H9 (cell line): ENCODE measurements at regions not wholly inside any gene's neighbourhood (a gene's known extent, or its start where the extent isn't known, plus 50 kb on each side); places are given as distances from the start of the nearest gene placed in this dataset.
"Not testable (repeated sequence)": the region's sequence is repeated elsewhere in the genome, so short reads cannot be mapped to it uniquely, and the experiment has no call there.

Experiments used
- DNase-seq: peaks from one replicate; pipeline ENCODE4 v3.0.0-alpha.2; 2017
- H2AFZ ChIP-seq: one replicate; pipeline ENCODE4 v1.6.1; 2013; ENCODE audit warnings: mild to moderate bottlenecking, low read length, control low read depth, moderate library complexity
- H2AK5ac ChIP-seq: 2 replicates; pipeline ENCODE4 v1.6.1; 2013; ENCODE audit warnings: low read length, control low read depth, mixed read lengths; ENCODE audit not compliant: insufficient read length
- H2BK120ac ChIP-seq: one replicate; pipeline ENCODE4 v1.6.1; 2013; ENCODE audit warnings: low read depth, mild to moderate bottlenecking, low read length, control low read depth, inconsistent platforms; ENCODE audit not compliant: poor library complexity, severe bottlenecking
- H2BK12ac ChIP-seq: 2 replicates; pipeline ENCODE4 v1.6.1; 2013; ENCODE audit warnings: low read length, control low read depth, mixed read lengths, low read depth; ENCODE audit not compliant: insufficient read length
- H2BK15ac ChIP-seq: 2 replicates; pipeline ENCODE4 v1.6.1; 2013; ENCODE audit warnings: low read depth, low read length, control low read depth
- H2BK20ac ChIP-seq: one replicate; pipeline ENCODE4 v1.6.1; 2013; ENCODE audit warnings: low read depth, mild to moderate bottlenecking, low read length, control low read depth, inconsistent platforms; ENCODE audit not compliant: poor library complexity, severe bottlenecking
- H2BK5ac ChIP-seq: 2 replicates; pipeline ENCODE4 v1.6.1; 2013; ENCODE audit warnings: low read length, control low read depth, mixed read lengths; ENCODE audit not compliant: insufficient read length
- H3K14ac ChIP-seq: 2 replicates; pipeline ENCODE4 v1.6.1; 2013; ENCODE audit warnings: low read length, control low read depth; ENCODE audit not compliant: insufficient read depth
- H3K18ac ChIP-seq: 2 replicates; pipeline ENCODE4 v1.6.1; 2013; ENCODE audit warnings: low read depth, mild to moderate bottlenecking, mixed read lengths, low read length, control low read depth; ENCODE audit not compliant: insufficient read length
- H3K23ac ChIP-seq: 2 replicates; pipeline ENCODE4 v1.6.1; 2013; ENCODE audit warnings: low read length, control low read depth, mixed read lengths, low read depth; ENCODE audit not compliant: insufficient read length
- H3K23me2 ChIP-seq: 2 replicates; pipeline ENCODE4 v1.6.1; 2013; ENCODE audit warnings: low read depth, mild to moderate bottlenecking, mixed read lengths, low read length, control low read depth; ENCODE audit not compliant: insufficient read length, poor library complexity, severe bottlenecking
- H3K27ac ChIP-seq: 2 replicates; pipeline ENCODE4 v1.5.1; 2013; ENCODE audit warnings: low read length, control low read depth, mixed read lengths, low read depth; ENCODE audit not compliant: insufficient read length
- H3K27me3 ChIP-seq: 2 replicates; pipeline ENCODE4 v1.6.1; 2013; ENCODE audit warnings: low read length, control low read depth, inconsistent platforms; ENCODE audit not compliant: insufficient read depth
- H3K4ac ChIP-seq: 2 replicates; pipeline ENCODE4 v1.6.1; 2013; ENCODE audit warnings: low read depth, mild to moderate bottlenecking, control low read depth, inconsistent platforms, low read length, moderate library complexity
- H3K4me1 ChIP-seq: 2 replicates; pipeline ENCODE4 v1.6.1; 2013; ENCODE audit warnings: low read length, control low read depth, inconsistent platforms; ENCODE audit not compliant: insufficient read depth
- H3K4me2 ChIP-seq: 2 replicates; pipeline ENCODE4 v1.6.1; 2013; ENCODE audit warnings: low read length, control low read depth, mixed read lengths; ENCODE audit not compliant: insufficient read length, insufficient read depth
- H3K56ac ChIP-seq: 2 replicates; pipeline ENCODE4 v1.6.1; 2013; ENCODE audit warnings: low read depth, mild to moderate bottlenecking, mixed read lengths, low read length, control low read depth; ENCODE audit not compliant: insufficient read length
- H3K79me1 ChIP-seq: 2 replicates; pipeline ENCODE4 v1.6.1; 2013; ENCODE audit warnings: low read depth, mild to moderate bottlenecking, moderate library complexity, low read length, control low read depth, inconsistent platforms; ENCODE audit not compliant: insufficient read depth, poor library complexity, severe bottlenecking
- H3K79me2 ChIP-seq: 2 replicates; pipeline ENCODE4 v1.6.1; 2013; ENCODE audit warnings: low read length, control low read depth, inconsistent platforms; ENCODE audit not compliant: insufficient read depth
- H3K9ac ChIP-seq: 2 replicates; pipeline ENCODE4 v1.6.1; 2013; ENCODE audit warnings: low read length, control low read depth, mixed read lengths; ENCODE audit not compliant: insufficient read length; ENCODE audit errors: extremely low read depth
- H3K9me3 ChIP-seq: one replicate; pipeline ENCODE4 v1.6.1; 2013; ENCODE audit warnings: low read depth, low read length, inconsistent platforms; ENCODE audit not compliant: control insufficient read depth
- H3T11ph ChIP-seq: one replicate; pipeline ENCODE4 v1.6.1; 2013; ENCODE audit warnings: mild to moderate bottlenecking, low read length, control low read depth, inconsistent platforms
- H4K20me1 ChIP-seq: one replicate; pipeline ENCODE4 v1.6.1; 2013; ENCODE audit not compliant: control insufficient read depth, insufficient read length, insufficient read depth
- H4K5ac ChIP-seq: 2 replicates; pipeline ENCODE4 v1.6.1; 2013; ENCODE audit warnings: low read depth, mild to moderate bottlenecking, mixed read lengths, low read length, control low read depth; ENCODE audit not compliant: insufficient read length
- H4K8ac ChIP-seq: replicated peaks from 2 replicates; pipeline ENCODE4 v1.6.1; 2013; ENCODE audit warnings: low read length, control low read depth, mixed read lengths, low read depth; ENCODE audit not compliant: insufficient read length
- H4K91ac ChIP-seq: 2 replicates; pipeline ENCODE4 v1.6.1; 2013; ENCODE audit warnings: low read depth, mild to moderate bottlenecking, moderate library complexity, mixed read lengths, low read length, control low read depth; ENCODE audit not compliant: insufficient read length
- H3K27ac Mint-ChIP-seq, 3 experiments: 2 replicates in 2 of 3; 3 replicates in 1 of 3; pipeline ENCODE4 v1.8.0; 2020 to 2021; ENCODE audit warnings: mixed read lengths in 3 of 3, mild to moderate bottlenecking in 1 of 3, moderate library complexity in 1 of 3
- H3K27me3 Mint-ChIP-seq: 2 replicates; pipeline ENCODE4 v1.8.0; 2021; ENCODE audit warnings: low read depth, mild to moderate bottlenecking, moderate library complexity, mixed read lengths
- H3K36me3 Mint-ChIP-seq, 3 experiments: 2 replicates in 2 of 3; 3 replicates in 1 of 3; pipeline ENCODE4 v1.8.0; 2020 to 2021; ENCODE audit warnings: low read depth in 3 of 3, mixed read lengths in 3 of 3; ENCODE audit not compliant: insufficient read depth in 1 of 3
- H3K4me1 Mint-ChIP-seq, 2 experiments: 2 replicates each; pipeline ENCODE4 v1.8.0; 2020; ENCODE audit warnings: mixed read lengths in 2 of 2
- H3K4me3 Mint-ChIP-seq, 2 experiments: 2 replicates in 1 of 2; 3 replicates in 1 of 2; pipeline ENCODE4 v1.8.0; 2020 to 2021; ENCODE audit warnings: mild to moderate bottlenecking in 2 of 2, mixed read lengths in 2 of 2, moderate library complexity in 1 of 2
- H3K9me3 Mint-ChIP-seq, 2 experiments: 2 replicates in 1 of 2; 3 replicates in 1 of 2; pipeline ENCODE4 v1.8.0; 2020; ENCODE audit warnings: mild to moderate bottlenecking in 2 of 2, mixed read lengths in 2 of 2, moderate library complexity in 1 of 2
- CTCF ChIP-seq: fragments of 200-600 bp; sonication (generic); conservative IDR thresholded peaks from 3 replicates; pipeline ENCODE4 v1.8.0; 2021; ENCODE audit warnings: antibody characterized with exemption, mild to moderate bottlenecking
- WGBS: extraction: QIAGEN DNeasy Blood & Tissue Kit; methylation state at CpG from one replicate; pipeline ENCODE4 v1.1.7; 2013; ENCODE audit warnings: missing lambda C conversion rate, low lambda C conversion rate, mixed read lengths; ENCODE audit not compliant: insufficient read length; ENCODE audit errors: extremely low coverage; 5-methylcytosine and 5-hydroxymethylcytosine counted together

- H3K23ac ChIP-seq: no peak overlapping the region
- no peak overlapping the region for H3K56ac ChIP-seq
- no peaks in the 10 kb centered on the region for H3K27me3 ChIP-seq
- H2BK5ac ChIP-seq: no peak overlapping the region
- H3K79me2 ChIP-seq: no peaks in the 10 kb centered on the region
- H3K4me1 ChIP-seq: no peaks in the 10 kb centered on the region
- H3K4ac ChIP-seq: no peak overlapping the region
- H3K27ac Mint-ChIP-seq: no peak overlapping the region
- H2BK20ac ChIP-seq: no peak overlapping the region
- no peaks in the 10 kb centered on the region for H3K9me3 ChIP-seq
- no peak overlapping the region for H3K14ac ChIP-seq
- no peak for DNase-seq
- no peak overlapping the region for H3T11ph ChIP-seq
- H3K27me3 Mint-ChIP-seq: no peaks in the 10 kb centered on the region
- H2BK15ac ChIP-seq: no peak overlapping the region
- no CpG with 5 or more reads among the region's 4 CpGs for WGBS
- no peaks in the 10 kb centered on the region for H3K23me2 ChIP-seq
- no peak overlapping the region for H3K18ac ChIP-seq
- no peaks in the 10 kb centered on the region for H3K36me3 Mint-ChIP-seq
- no peak overlapping the region for H2BK12ac ChIP-seq
- no peaks in the 10 kb centered on the region for H3K79me1 ChIP-seq
- no peaks in the 10 kb centered on the region; a peak in 1 of 5 replicates for H3K9me3 Mint-ChIP-seq
- H3K9ac ChIP-seq: no peak overlapping the region
- H4K8ac ChIP-seq: no peak overlapping the region
- no peak overlapping the region for H2BK120ac ChIP-seq
- H3K4me2 ChIP-seq: no peak overlapping the region
- no peak overlapping the region for H3K4me3 Mint-ChIP-seq
- peaks cover 4 to 12% of the 10 kb centered on the region in 2 experiments for H3K4me1 Mint-ChIP-seq
- no peak overlapping the region for H4K5ac ChIP-seq
- no peak overlapping the region for H2AFZ ChIP-seq
- no peak overlapping the region for H2AK5ac ChIP-seq
- H4K20me1 ChIP-seq: no peaks in the 10 kb centered on the region
- no peak for TF ChIP-seq CTCF
- H4K91ac ChIP-seq: no peak overlapping the region
- H3K27ac ChIP-seq: no peak overlapping the region
Observed at GRCh38 chr2:12490641-12491040, 226.1 kb upstream of the TRIB2 start.

GRCh38 chr2:12492360-12492759 is 224.4 kb upstream of the TRIB2 start:
- not testable (repeated sequence) for H3K36me3 Mint-ChIP-seq, H4K20me1 ChIP-seq, H3K27ac ChIP-seq, H3K4ac ChIP-seq, H2BK12ac ChIP-seq, H2BK120ac ChIP-seq, H4K91ac ChIP-seq, H4K8ac ChIP-seq, H3K27me3 ChIP-seq, H3T11ph ChIP-seq, DNase-seq, H3K56ac ChIP-seq, H4K5ac ChIP-seq, H3K4me3 Mint-ChIP-seq, H2BK15ac ChIP-seq, H3K4me2 ChIP-seq, H3K79me2 ChIP-seq, H3K79me1 ChIP-seq, H3K18ac ChIP-seq, H3K9ac ChIP-seq, H3K14ac ChIP-seq, H3K9me3 Mint-ChIP-seq, H3K23me2 ChIP-seq, H3K4me1 ChIP-seq, H2BK20ac ChIP-seq, H2AFZ ChIP-seq, H3K27ac Mint-ChIP-seq, H2BK5ac ChIP-seq, H3K27me3 Mint-ChIP-seq, H3K4me1 Mint-ChIP-seq, H3K9me3 ChIP-seq, H3K23ac ChIP-seq, H2AK5ac ChIP-seq
- no CpG with 5 or more reads among the region's 3 CpGs for WGBS
